Ishikawa (cell line): ENCODE measurements at regions not wholly inside any gene's neighbourhood (a gene's known extent, or its start where the extent isn't known, plus 50 kb on each side); places are given as distances from the start of the nearest gene placed in this dataset.

Source experiments
- CEBPB ChIP-seq: IDR thresholded peaks from 2 replicates; pipeline ENCODE4 v1.6.1; 2012
- CREB1 ChIP-seq: IDR thresholded peaks from 2 replicates; pipeline ENCODE4 v1.6.1; 2012; ENCODE audit warnings: low read depth
- EGR1 ChIP-seq: IDR thresholded peaks from 2 replicates; pipeline ENCODE4 v1.6.1; 2012
- EP300 ChIP-seq: IDR thresholded peaks from 2 replicates; pipeline ENCODE4 v1.6.1; 2012; ENCODE audit warnings: borderline replicate concordance
- FOXM1 ChIP-seq: IDR thresholded peaks from 2 replicates; pipeline ENCODE4 v1.6.1; 2012; ENCODE audit warnings: low read depth, borderline replicate concordance
- MAX ChIP-seq: IDR thresholded peaks from 2 replicates; pipeline ENCODE4 v1.6.1; 2012
- NFIC ChIP-seq: IDR thresholded peaks from 2 replicates; pipeline ENCODE4 v1.6.1; 2012
- RAD21 ChIP-seq: IDR thresholded peaks from 2 replicates; pipeline ENCODE4 v1.6.1; 2012; ENCODE audit warnings: low read depth
- REST ChIP-seq: IDR thresholded peaks from 2 replicates; pipeline ENCODE4 v1.6.1; 2012; ENCODE audit warnings: low read depth, mild to moderate bottlenecking
- TAF1 ChIP-seq: IDR thresholded peaks from 2 replicates; pipeline ENCODE4 v1.6.1; 2012; ENCODE audit warnings: low read depth, mild to moderate bottlenecking
- TCF12 ChIP-seq: IDR thresholded peaks from 2 replicates; pipeline ENCODE4 v1.6.1; 2012; ENCODE audit warnings: low read depth
- TEAD4 ChIP-seq: IDR thresholded peaks from 2 replicates; pipeline ENCODE4 v1.6.1; 2012
- YY1 ChIP-seq: IDR thresholded peaks from 2 replicates; pipeline ENCODE4 v1.6.1; 2012; ENCODE audit warnings: low read depth
- ZBTB7A ChIP-seq: IDR thresholded peaks from 2 replicates; pipeline ENCODE4 v1.6.1; 2012; ENCODE audit warnings: low read depth
- TF ChIP-seq, protein P1 (sequence below): IDR thresholded peaks from 2 replicates; pipeline ENCODE4 v1.6.1; 2012

DNA sequence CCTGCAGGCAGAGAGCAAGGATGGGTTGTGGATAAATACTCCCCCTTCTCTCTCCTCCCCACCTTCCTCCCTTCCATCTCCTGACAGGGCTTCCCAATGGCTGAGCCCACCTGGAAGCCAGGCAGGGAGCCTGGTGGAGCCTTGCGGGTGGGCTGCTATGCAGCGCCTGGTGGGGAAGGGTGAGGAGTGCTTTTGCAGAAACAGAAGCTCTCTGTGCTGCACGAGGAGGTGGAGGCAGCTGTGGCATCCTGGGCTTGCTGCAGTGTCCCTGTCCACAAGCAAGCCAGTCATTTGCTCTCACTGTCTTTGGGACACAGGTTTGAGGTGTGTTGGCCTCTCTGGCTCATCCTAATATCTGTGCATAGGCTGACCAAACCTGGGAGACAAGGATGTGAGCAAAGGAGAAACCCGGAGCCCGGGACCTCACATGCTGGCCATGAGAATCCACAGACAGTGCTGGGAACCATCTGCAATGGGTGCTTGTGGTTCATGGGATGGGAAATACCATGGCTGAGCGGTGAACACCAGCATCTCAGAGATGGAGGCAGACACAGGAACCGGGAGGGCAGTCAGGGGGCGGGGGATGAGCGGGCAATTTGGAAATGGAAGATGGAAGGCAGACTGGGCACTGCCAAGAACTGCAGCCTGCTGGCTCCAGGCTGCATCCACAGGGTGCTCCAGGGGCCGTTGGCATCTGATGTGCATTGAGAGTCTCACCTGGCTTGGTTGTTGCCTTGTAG lies 364.2 kb downstream of the GLRX3 start:
- TF ChIP-seq MAX (no peak), CREB1 (no peak), TEAD4 (no peak), TAF1 (no peak), CEBPB (no peak), EP300 (no peak), REST (no peak), FOXM1 (no peak), ZBTB7A (no peak), RAD21 (no peak), TCF12 (no peak), NFIC (no peak), EGR1 (no peak), YY1 (no peak)
- TF ChIP-seq, protein P1, sequence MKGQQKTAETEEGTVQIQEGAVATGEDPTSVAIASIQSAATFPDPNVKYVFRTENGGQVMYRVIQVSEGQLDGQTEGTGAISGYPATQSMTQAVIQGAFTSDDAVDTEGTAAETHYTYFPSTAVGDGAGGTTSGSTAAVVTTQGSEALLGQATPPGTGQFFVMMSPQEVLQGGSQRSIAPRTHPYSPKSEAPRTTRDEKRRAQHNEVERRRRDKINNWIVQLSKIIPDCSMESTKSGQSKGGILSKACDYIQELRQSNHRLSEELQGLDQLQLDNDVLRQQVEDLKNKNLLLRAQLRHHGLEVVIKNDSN = no peak

- TF ChIP-seq NFIC (no peak), RAD21 (no peak), FOXM1 (no peak), TAF1 (no peak), YY1 (no peak), MAX (no peak), CEBPB (no peak), REST (no peak), TCF12 (no peak), CREB1 (no peak), ZBTB7A (no peak), EP300 (no peak), TEAD4 (no peak)
- TF ChIP-seq, protein P1 = no peak
Observed at GRCh38 chr10:130507461-130507860, 371.3 kb downstream of the GLRX3 start.

- TF ChIP-seq FOXM1 (no peak), TEAD4 (no peak), REST (no peak), CREB1 (no peak), ZBTB7A (no peak), RAD21 (no peak), MAX (no peak), EP300 (no peak), YY1 (no peak), TCF12 (no peak), EGR1 (no peak), NFIC (no peak), CEBPB (no peak), TAF1 (no peak)
- TF ChIP-seq, protein P1 = no peak
Observed at GRCh38 chr10:130509881-130510689, 373.9 kb downstream of the GLRX3 start.
